KMS-11 (cell line): ENCODE measurements at regions not wholly inside any gene's neighbourhood (a gene's known extent, or its start where the extent isn't known, plus 50 kb on each side); places are given as distances from the start of the nearest gene placed in this dataset.

Experiments used
- H2AFZ ChIP-seq: fragments of 200-600 bp; sonication (generic); 2 replicates; pipeline ENCODE4 v1.6.1; 2016; ENCODE audit warnings: antibody characterized with exemption, mixed run types, low read depth
- H3K27ac ChIP-seq: fragments of 200-600 bp; sonication (generic); 2 replicates; pipeline ENCODE4 v1.6.1; 2016; ENCODE audit warnings: mild to moderate bottlenecking, mixed run types
- H3K27me3 ChIP-seq: fragments of 200-600 bp; sonication (generic); 2 replicates; pipeline ENCODE4 v1.6.1; 2017; ENCODE audit warnings: mild to moderate bottlenecking, low read depth, mixed run types, moderate library complexity; ENCODE audit not compliant: insufficient read depth
- H3K36me3 ChIP-seq: fragments of 200-600 bp; sonication (generic); 2 replicates; pipeline ENCODE4 v1.6.1; 2017; ENCODE audit warnings: mild to moderate bottlenecking, mixed run types; ENCODE audit not compliant: insufficient read depth
- H3K4me1 ChIP-seq: fragments of 200-600 bp; sonication (generic); 2 replicates; pipeline ENCODE4 v1.6.1; 2016; ENCODE audit warnings: mild to moderate bottlenecking, low read depth, mixed run types; ENCODE audit not compliant: poor library complexity, severe bottlenecking
- H3K4me2 ChIP-seq: fragments of 200-600 bp; sonication (generic); 2 replicates; pipeline ENCODE4 v1.7.0; 2016; ENCODE audit warnings: mild to moderate bottlenecking, mixed run types
- H3K4me3 ChIP-seq: fragments of 200-600 bp; sonication (generic); IDR thresholded peaks from 2 replicates; pipeline ENCODE4 v1.6.1; 2017; ENCODE audit warnings: low read depth, low read length, mixed read lengths; ENCODE audit not compliant: insufficient read depth
- H3K79me2 ChIP-seq: fragments of 200-600 bp; sonication (generic); 2 replicates; pipeline ENCODE4 v1.6.1; 2016; ENCODE audit warnings: low read depth, mixed run types; ENCODE audit not compliant: insufficient read depth
- H3K9ac ChIP-seq: fragments of 200-600 bp; sonication (generic); 2 replicates; pipeline ENCODE4 v1.6.1; 2016; ENCODE audit warnings: mild to moderate bottlenecking, mixed run types
- H4K20me1 ChIP-seq: fragments of 200-600 bp; sonication (generic); 2 replicates; pipeline ENCODE4 v1.6.1; 2016; ENCODE audit warnings: mild to moderate bottlenecking, mixed run types; ENCODE audit not compliant: insufficient read depth
- CTCF ChIP-seq: fragments of 200-600 bp; sonication (generic); conservative IDR thresholded peaks from 2 replicates; pipeline ENCODE4 v1.6.1; 2017; ENCODE audit warnings: low read depth, mild to moderate bottlenecking, antibody characterized with exemption, low read length, moderate library complexity, mixed read lengths

GRCh38 chr4:27638163-27638915 lies 777.7 kb downstream of the STIM2 start:
- H3K4me3 ChIP-seq: no peak overlapping the region
- H4K20me1 ChIP-seq: no peaks in the 10 kb centered on the region
- no peaks in the 10 kb centered on the region for H3K36me3 ChIP-seq
- no peak overlapping the region for H3K4me2 ChIP-seq
- H2AFZ ChIP-seq: no peak overlapping the region
- no peaks in the 10 kb centered on the region for H3K79me2 ChIP-seq
- no peak for TF ChIP-seq CTCF
- no peaks in the 10 kb centered on the region for H3K27me3 ChIP-seq
- no peak overlapping the region for H3K27ac ChIP-seq
- H3K4me1 ChIP-seq: no peaks in the 10 kb centered on the region
- no peak overlapping the region for H3K9ac ChIP-seq

GRCh38 chr4:27643101-27643500 lies 782.5 kb downstream of the STIM2 start:
- H3K27ac ChIP-seq: no peak overlapping the region
- H3K27me3 ChIP-seq: no peaks in the 10 kb centered on the region
- no peaks in the 10 kb centered on the region for H3K4me1 ChIP-seq
- no peak overlapping the region for H3K4me2 ChIP-seq
- no peaks in the 10 kb centered on the region for H4K20me1 ChIP-seq
- H3K9ac ChIP-seq: no peak overlapping the region
- no peak overlapping the region for H2AFZ ChIP-seq
- no peak overlapping the region for H3K4me3 ChIP-seq
- no peaks in the 10 kb centered on the region for H3K36me3 ChIP-seq
- H3K79me2 ChIP-seq: no peaks in the 10 kb centered on the region
- TF ChIP-seq CTCF: no peak

GRCh38 chr4:27648416-27648815 lies 787.8 kb downstream of the STIM2 start:
- Histone ChIP-seq H3K27ac (no peak overlapping the region), H3K36me3 (no peaks in the 10 kb centered on the region), H3K79me2 (no peaks in the 10 kb centered on the region), H3K27me3 (no peaks in the 10 kb centered on the region), H3K4me1 (no peaks in the 10 kb centered on the region), H3K9ac (no peak overlapping the region), H3K4me3 (no peak overlapping the region), H4K20me1 (no peaks in the 10 kb centered on the region), H2AFZ (no peak overlapping the region), H3K4me2 (no peak overlapping the region)
- TF ChIP-seq CTCF: no peak

GRCh38 chr4:27662426-27662825 lies 801.8 kb downstream of the STIM2 start:
- no peak overlapping the region for H3K9ac ChIP-seq
- H2AFZ ChIP-seq: no peak overlapping the region
- H3K36me3 ChIP-seq: no peaks in the 10 kb centered on the region
- no peaks in the 10 kb centered on the region for H3K27me3 ChIP-seq
- no peak overlapping the region for H3K4me3 ChIP-seq
- H3K79me2 ChIP-seq: no peaks in the 10 kb centered on the region
- no peak overlapping the region for H3K4me2 ChIP-seq
- no peak for TF ChIP-seq CTCF
- no peaks in the 10 kb centered on the region for H3K4me1 ChIP-seq
- no peaks in the 10 kb centered on the region for H4K20me1 ChIP-seq
- H3K27ac ChIP-seq: no peak overlapping the region
